Right lobe of liver (tissue), 4 donors: ENCODE measurements at regions not wholly inside any gene's neighbourhood (a gene's known extent, or its start where the extent isn't known, plus 50 kb on each side); places are given as distances from the start of the nearest gene placed in this dataset.
A peak's percentile ranks its signal among the peaks of the same experiment; 100 is the strongest.

ENCODE experiments used
- CTCF ChIP-seq, 4 donors: fragments of 200-600 bp in 3 of 4; fragments of 450-650 bp in 1 of 4; IDR thresholded peaks; one replicate each; pipeline versions ENCODE4 v1.5.1 to v1.8.0; 2016 to 2022; ENCODE audit warnings: antibody characterized with exemption in 4 of 4, mild to moderate bottlenecking in 2 of 4
- POLR2A ChIP-seq: fragments of 450-650 bp; IDR thresholded peaks from one replicate; pipeline ENCODE4 v1.6.1; 2017; ENCODE audit warnings: antibody characterized with exemption, mild to moderate bottlenecking
- donor health status: DM: no; HTN: no; CAD: no.
- donor health status: DM: no; HTN: no; CAD: no.
- donor health status: DM: no; HTN: yes; CAD: no.

- TF ChIP-seq CTCF (IDR thresholded peaks at IDR 0.05) = peak; percentile 27 to 60 (median 55)
- TF ChIP-seq POLR2A = no peak
Measured at GRCh38 chr6:129936329-129937165, 75.4 kb upstream of the TMEM244 start.
